ENCODE measurements at regions not wholly inside any gene's neighbourhood (a gene's known extent, or its start where the extent isn't known, plus 50 kb on each side); places are given as distances from the start of the nearest gene placed in this dataset.

DNA sequence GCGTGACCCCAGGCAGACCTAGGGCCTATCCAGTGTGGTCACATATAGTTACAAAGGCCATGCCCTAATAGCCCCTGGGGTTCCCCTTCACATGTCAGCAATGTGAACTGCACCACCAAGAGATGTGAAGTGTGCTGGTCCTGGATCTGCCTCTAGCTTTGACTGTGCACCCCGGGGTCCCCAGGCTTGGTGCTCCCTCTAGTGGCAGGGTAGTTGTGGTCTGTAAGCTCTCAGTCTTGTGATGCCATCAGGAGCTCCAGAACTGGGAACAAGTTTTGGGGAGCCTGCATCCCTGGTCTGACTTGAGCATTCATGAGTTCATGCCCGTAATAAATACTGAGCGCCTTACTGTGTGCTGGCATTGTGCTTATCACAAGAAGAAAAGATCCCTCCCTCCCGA lies 143.4 kb downstream of the DHX35 start:
- no peak overlapping the region for H3K27ac ChIP-seq
- TF ChIP-seq, protein P1, sequence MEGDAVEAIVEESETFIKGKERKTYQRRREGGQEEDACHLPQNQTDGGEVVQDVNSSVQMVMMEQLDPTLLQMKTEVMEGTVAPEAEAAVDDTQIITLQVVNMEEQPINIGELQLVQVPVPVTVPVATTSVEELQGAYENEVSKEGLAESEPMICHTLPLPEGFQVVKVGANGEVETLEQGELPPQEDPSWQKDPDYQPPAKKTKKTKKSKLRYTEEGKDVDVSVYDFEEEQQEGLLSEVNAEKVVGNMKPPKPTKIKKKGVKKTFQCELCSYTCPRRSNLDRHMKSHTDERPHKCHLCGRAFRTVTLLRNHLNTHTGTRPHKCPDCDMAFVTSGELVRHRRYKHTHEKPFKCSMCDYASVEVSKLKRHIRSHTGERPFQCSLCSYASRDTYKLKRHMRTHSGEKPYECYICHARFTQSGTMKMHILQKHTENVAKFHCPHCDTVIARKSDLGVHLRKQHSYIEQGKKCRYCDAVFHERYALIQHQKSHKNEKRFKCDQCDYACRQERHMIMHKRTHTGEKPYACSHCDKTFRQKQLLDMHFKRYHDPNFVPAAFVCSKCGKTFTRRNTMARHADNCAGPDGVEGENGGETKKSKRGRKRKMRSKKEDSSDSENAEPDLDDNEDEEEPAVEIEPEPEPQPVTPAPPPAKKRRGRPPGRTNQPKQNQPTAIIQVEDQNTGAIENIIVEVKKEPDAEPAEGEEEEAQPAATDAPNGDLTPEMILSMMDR (conservative IDR thresholded peaks at IDR 0.05) = peak; percentile 19; the same call in 1 of the 2 replicates

DNA sequence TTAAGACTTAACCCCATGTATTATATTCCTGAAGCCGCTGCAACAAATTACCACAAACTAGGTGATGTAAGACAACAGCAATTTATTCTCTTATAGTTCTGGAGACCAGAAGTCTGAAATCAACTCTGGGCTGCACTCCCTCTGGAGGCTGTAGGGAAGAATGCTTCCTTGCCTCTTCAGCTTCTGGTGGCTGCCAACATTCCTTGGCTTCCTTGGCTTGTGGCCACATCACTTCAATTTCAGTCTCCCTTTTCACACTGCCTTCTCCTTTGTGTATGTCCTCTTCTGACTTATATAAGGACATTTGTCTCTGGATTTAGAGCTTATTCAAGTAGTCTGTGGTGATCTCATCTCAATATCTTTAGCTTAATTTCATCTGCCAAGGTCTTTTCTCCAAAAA lies 141.6 kb downstream of the DHX35 start:
- TF ChIP-seq, protein P1 (conservative IDR thresholded peaks at IDR 0.05) = 0 out of 2 replicates have a peak, but pooled peaks have one; percentile 6

DNA sequence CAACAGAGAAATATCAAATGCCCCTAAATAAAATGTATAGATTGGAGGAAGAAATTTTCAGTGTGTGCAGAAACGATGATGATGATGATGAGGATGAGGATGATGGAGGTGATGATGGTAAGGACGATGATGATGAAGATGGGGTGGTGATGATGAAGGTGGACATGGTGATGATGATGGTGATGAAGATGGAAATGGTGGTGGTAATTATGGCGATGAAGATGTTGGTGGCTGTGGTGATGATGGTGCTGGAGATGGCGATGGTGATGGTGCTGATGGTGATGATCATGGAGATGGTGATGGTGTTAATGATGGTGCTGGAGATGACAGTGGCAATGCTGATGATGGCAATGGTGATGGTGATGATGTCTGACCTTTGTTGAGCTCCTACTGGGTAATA lies 141.2 kb downstream of the DHX35 start:
- TF ChIP-seq, protein P1 (conservative IDR thresholded peaks at IDR 0.05) = no peak
- no peak overlapping the region for H3K27ac ChIP-seq

More for the DNA sequence above, 141.6 kb downstream of the DHX35 start:
- no peak overlapping the region for H3K27ac ChIP-seq

DNA sequence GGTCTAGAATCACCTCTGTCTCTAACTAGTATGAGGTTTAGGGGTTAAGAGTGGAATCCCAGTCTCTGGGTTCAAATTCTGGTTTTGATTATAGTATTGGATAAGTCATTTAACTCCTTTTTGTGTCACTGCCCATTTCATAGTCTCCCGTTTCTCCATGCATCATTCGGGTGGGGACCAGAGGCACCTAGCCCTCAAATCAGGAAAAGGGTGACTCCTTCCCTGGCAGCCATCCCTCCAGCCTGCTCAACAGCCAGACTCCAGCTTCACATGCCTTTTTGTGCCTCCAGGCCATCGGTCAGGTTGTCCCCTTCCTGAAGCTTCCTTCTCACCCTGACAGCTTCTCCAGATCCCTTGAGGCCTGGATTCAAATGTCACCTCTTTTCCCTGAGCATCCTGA lies 139.8 kb downstream of the DHX35 start:
- TF ChIP-seq, protein P1 (conservative IDR thresholded peaks at IDR 0.05) = no peak
- no peak overlapping the region for H3K27ac ChIP-seq

DNA sequence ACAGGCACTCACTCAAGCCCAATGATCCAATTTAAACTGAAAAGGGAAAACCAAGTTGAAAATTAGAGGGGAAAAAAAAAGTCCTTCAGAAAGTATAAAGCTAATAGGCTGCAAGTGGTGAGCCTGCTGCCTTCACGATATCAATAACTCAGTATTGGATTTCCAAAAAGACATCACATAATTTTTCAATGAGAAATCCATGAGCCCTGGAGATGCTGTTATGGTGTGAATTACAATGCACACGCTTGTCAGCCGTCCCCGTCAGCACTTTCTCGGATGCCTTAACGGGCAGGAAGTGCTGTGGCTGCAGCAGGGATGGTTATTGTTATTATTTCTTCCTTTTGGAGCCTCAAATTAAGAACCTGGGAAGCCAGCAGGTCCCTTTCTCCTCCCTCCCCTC lies 138.5 kb downstream of the DHX35 start:
- TF ChIP-seq, protein P1 (conservative IDR thresholded peaks at IDR 0.05) = no peak

DNA sequence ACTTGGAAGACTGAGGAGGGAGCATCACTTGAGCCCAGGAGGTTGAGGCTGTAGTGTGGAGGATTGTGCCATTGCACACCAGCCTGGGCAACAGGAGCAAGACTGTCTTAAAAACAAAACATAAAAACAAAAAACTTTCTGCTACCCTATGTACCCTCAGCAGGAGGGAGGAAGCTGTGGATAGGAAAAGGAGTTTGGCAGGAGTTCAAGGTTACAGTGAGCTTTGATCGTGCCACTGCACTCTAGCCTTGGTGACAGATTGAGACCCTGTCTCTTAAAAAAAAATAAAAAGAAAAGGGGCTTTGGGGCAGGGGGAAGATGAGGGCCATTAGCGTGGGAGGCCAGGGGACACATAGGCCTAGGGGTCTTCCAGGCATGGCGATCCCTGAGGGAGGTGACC lies 135.7 kb downstream of the DHX35 start:
- TF ChIP-seq, protein P1 (conservative IDR thresholded peaks at IDR 0.05) = no peak
- no peak overlapping the region for H3K27ac ChIP-seq

More for the DNA sequence above, 138.5 kb downstream of the DHX35 start:
- no peak overlapping the region for H3K27ac ChIP-seq

DNA sequence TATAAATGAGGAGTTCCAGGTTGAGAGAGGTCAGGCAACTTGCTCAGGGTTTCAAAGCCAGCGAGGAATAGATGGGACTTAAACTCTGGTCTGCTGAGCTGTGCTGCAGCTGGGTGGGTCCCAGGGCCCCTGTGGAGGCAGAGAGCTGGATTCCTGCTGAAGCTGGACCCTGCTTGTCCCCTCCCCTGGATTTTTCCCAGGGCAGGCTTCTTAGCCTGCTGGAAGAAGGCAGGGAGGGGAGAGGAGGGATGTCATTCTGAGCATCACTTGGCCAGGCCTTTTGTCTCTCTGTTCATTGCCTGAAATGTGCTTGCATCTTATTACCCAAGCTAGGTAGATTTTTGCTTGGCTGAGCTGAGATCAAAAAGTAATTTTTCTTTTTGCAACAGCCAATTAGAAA lies 133.7 kb downstream of the DHX35 start:
- no peak overlapping the region for H3K27ac ChIP-seq
- TF ChIP-seq, protein P1 (conservative IDR thresholded peaks at IDR 0.05) = no peak

All from VCaP (cell line).